ENCODE measurements at regions not wholly inside any gene's neighbourhood (a gene's known extent, or its start where the extent isn't known, plus 50 kb on each side); places are given as distances from the start of the nearest gene placed in this dataset.

DNA sequence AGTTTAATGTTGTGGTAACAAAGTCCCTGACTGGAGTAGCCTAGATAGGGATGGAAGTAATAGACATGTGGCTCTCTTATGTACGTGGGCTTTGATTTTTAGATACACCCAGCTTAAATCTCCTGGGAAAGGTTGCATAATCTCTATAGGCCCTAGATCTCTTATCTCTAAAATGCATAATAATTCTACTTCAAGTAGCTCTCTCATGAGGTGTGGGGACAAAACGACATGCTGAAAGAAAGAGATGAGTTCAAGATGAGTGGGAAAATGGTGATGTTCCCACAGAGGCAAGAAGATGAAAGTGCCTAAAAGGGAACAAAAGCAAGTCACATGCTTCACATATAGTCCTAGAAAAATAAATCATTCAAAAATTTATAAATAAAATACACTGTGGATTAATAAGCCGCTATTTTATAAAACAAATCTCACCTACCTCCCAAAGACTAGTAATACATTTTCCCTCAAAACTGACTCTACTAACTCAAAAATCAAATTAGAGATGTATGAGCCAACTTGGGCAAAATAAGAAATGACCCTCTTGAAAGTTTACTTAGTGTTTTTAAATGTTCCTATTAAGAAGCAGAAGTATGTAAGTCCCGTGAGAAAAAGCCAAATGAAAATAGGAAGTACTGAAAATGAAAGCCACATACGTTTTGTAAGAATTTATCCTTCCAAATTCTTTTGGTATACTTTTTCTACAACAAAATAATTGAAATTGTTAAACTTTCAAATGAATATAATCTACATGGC lies 148.2 kb upstream of the ITGA4 start:
- DNase-seq: no peak

- no peak for DNase-seq
Observed at GRCh38 chr2:181309586-181309985, 147.6 kb upstream of the ITGA4 start.

GRCh38 chr2:181310967-181311366 lies 146.2 kb upstream of the ITGA4 start:
- no peak for DNase-seq

DNA sequence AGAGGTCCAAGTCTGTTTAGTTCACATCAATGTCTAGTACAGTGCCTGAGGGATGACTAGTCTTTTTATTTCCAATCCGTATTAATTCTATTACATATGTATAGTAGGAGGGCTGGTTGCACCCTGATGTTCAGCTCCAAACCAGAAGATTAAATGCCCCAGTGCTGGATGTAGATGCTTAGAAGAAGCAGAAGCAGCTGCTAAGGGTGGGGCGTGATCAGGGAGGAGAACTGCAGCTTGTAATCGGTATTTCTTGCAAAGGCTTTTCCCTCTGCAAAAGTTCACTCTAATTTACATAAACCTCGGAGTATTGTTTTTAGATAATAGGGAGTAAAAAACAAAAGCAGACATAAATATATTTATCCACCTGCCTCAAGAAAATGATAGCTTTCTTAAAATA lies 145.3 kb upstream of the ITGA4 start:
- DNase-seq: no peak

DNA sequence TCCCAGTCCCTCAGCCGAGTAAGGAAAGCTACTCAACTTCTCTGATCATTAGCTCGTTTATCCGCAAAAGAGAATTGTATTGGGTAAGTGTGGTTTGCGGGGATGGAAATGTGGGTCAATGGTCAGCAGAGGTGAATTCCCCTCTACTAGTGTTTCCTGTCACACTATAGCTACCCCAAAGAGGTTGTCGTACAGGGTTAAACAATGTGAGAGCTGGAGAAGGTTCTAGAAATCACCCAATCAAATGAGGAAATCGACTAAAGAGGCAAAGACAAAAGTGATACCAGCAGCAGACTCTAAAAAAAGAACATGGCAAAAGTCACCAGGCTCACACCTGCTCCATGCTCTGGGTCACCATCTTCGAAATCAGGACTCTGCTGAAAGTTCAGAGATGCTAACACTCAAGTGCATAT lies 144.7 kb upstream of the ITGA4 start:
- DNase-seq: no peak

- no peak for DNase-seq
Observed at GRCh38 chr2:181313845-181314244, 143.3 kb upstream of the ITGA4 start.

DNA sequence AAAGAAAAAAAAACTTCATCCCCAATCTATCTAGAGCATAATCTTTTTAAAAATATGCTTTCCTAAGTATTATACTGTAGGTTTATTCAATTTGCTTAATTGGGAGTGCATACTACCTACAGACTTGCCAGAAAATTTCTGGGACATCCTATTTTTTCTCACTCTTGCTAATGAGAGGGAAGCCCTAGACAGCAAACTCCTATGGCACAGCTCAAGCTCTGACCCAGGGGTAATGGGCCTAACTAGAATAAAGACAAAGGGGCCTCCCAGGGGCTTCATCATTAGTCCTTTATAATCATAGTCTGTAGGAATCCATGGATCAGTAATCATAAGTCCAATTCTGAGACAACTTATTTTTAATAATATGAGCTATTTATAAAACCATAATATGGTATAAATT lies 142.6 kb upstream of the ITGA4 start:
- no peak for DNase-seq

GRCh38 chr2:181317511-181317910 lies 139.7 kb upstream of the ITGA4 start:
- no peak for DNase-seq

- DNase-seq: no peak
Observed at GRCh38 chr2:181318504-181319280, 138.5 kb upstream of the ITGA4 start.

- no peak for DNase-seq
Observed at GRCh38 chr2:181319286-181319685, 137.9 kb upstream of the ITGA4 start.

DNA sequence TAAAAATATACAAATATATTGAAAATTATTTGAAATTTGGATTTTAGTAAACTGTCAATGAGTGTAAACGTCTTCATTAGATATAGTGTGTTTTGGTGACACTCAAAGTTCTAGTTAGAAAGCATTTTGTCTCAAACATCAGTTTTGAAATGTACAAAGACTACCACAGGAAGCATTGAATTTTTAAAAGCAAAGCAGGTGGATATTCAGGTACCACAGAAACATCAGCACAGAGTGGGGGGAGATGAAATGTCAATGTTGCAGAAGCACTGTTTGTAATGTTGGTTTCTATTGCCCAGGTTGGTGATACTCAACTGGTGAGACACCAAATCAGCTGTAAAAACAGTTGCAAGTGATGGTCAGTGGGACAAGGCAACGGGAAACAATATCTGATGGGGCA lies 136.5 kb upstream of the ITGA4 start:
- DNase-seq: no peak

- no peak for DNase-seq
Observed at GRCh38 chr2:181324912-181325311, 132.3 kb upstream of the ITGA4 start.

- no peak for DNase-seq
Observed at GRCh38 chr2:181326661-181327060, 130.5 kb upstream of the ITGA4 start.

DNA sequence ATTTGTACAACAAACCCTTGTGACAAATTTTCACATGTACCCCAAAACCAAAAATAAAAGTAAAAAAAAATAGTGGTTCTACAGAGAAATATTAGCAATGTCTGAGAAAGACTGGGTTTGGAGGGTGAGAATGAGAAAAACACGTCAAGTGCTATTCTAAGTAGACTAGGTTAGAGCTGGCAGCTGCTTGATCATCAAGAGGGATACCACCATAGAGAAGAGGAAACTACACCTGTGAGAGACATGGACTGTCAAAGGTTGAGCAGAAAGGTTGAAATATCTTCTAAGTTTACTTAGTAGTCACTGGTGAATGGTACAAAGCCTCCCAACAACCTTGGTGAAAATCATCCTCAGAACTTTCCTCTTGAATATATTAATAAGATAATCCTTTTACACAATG lies 126.9 kb upstream of the ITGA4 start:
- DNase-seq: no peak

GRCh38 chr2:181332044-181332605 lies 125.1 kb upstream of the ITGA4 start:
- no peak for DNase-seq

- DNase-seq: no peak
Observed at GRCh38 chr2:181334158-181334826, 122.9 kb upstream of the ITGA4 start.

- no peak for DNase-seq
Observed at GRCh38 chr2:181340891-181341290, 116.3 kb upstream of the ITGA4 start.

DNA sequence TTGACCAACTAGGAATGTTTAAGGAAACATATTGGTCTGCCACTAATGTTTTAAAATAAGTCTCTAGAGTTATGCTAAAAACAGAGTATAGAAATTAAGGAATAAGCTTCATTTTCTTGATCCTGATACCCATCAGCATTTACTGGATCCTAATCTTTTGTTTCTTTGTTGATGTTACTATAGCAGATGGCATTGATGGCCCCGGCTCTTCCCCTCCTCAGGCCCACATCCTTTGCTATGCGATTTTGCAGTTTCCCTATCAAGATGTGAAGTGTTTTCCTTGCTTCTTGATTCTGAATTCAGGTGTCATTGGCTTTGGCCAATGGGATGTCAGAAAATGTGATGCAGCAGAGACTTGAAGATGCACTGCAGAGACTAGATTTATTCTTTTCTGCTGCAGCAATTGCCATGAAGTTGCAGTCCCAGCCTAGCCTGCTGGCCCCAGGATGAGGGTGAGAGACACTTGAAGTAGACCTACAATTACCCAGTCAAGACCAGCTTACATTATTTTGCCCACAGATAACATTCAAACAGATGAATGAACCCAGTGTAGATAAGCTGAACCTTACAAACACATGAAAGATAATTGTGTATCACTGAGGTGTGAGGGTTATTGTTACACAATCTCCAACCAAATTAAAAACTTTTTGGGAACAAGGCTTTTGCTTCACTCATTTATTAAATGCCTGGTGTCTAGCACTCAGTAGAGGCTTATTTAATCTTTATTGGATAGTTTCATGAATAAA lies 115.2 kb upstream of the ITGA4 start:
- DNase-seq: no peak

DNA sequence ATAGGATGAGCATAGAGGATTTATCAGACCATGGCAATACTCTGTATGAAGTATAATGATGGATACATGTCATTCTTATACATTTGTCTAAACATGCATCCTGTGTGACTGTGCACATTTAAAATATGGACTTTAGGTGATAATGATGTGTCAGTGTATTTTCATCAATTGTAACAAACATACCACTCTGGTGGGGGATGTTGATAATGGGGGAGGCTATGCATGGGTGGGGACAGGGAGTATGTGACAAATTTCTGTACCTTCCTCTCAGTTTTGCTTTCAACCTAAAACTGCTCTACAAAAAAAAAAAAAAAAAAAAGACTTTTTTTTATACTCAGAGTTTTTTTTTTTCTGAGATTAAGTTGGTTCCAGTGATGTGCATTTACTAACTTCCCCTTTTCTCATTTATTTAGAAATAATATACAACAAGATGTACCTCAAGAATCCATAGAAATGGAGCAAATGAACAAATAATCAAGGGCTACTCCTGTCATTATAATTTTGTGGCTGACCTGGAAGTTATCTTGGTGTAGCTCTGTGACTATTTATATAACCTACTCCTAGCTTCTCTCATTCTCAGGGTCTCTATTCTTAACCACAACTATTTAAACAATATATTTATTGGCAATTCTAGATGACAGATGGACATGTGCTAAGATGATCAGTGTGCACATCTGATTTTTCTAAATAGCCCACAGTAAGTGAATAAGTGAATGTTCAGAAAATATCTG lies 108.9 kb upstream of the ITGA4 start:
- DNase-seq: no peak

GRCh38 chr2:181352158-181352557 lies 105.0 kb upstream of the ITGA4 start:
- no peak for DNase-seq

- DNase-seq: no peak
Observed at GRCh38 chr2:181354626-181355025, 102.6 kb upstream of the ITGA4 start.

GRCh38 chr2:181356526-181357130 lies 100.6 kb upstream of the ITGA4 start:
- no peak for DNase-seq
